Activated CD8-positive, alpha-beta memory T cell treated with anti-CD3 and anti-CD28 coated beads, Interleukin-2, amount 10 ng/mL, durations not matched to agents 7 days and 5 days (primary cell): ENCODE measurements at regions not wholly inside any gene's neighbourhood (a gene's known extent, or its start where the extent isn't known, plus 50 kb on each side); places are given as distances from the start of the nearest gene placed in this dataset.

ENCODE experiments used
- ATAC-seq: fragments of 150-1000 bp; cut with Tn5 transposase; one replicate; pipeline ENCODE4 v1.10.0; 2021; ENCODE audit warnings: moderate library complexity
- CTCF ChIA-PET: fragments of 350-600 bp; sonication (Branson Sonifier 250); formaldehyde crosslinking; loops from one replicate; lab custom pipeline; 2021; ENCODE audit warnings: antibody characterized with exemption; lab: Charles Lee
- DNase-seq: peaks from one replicate; pipeline ENCODE4 v3.0.0-alpha.2; 2020
- H3K27ac Mint-ChIP-seq: one replicate; pipeline ENCODE4 v1.8.0; 2021; ENCODE audit warnings: mild to moderate bottlenecking, mixed read lengths
- H3K27me3 Mint-ChIP-seq: one replicate; pipeline ENCODE4 v1.8.0; 2021; ENCODE audit warnings: mixed read lengths
- H3K36me3 Mint-ChIP-seq: one replicate; pipeline ENCODE4 v1.8.0; 2021; ENCODE audit warnings: mild to moderate bottlenecking, mixed read lengths
- H3K4me1 Mint-ChIP-seq: one replicate; pipeline ENCODE4 v1.8.0; 2021; ENCODE audit warnings: mixed read lengths
- H3K4me3 Mint-ChIP-seq: one replicate; pipeline ENCODE4 v1.8.0; 2021; ENCODE audit warnings: mild to moderate bottlenecking, moderate library complexity, mixed read lengths
- H3K9me3 Mint-ChIP-seq: one replicate; pipeline ENCODE4 v1.8.0; 2022; ENCODE audit warnings: low read depth, mixed read lengths

DNA sequence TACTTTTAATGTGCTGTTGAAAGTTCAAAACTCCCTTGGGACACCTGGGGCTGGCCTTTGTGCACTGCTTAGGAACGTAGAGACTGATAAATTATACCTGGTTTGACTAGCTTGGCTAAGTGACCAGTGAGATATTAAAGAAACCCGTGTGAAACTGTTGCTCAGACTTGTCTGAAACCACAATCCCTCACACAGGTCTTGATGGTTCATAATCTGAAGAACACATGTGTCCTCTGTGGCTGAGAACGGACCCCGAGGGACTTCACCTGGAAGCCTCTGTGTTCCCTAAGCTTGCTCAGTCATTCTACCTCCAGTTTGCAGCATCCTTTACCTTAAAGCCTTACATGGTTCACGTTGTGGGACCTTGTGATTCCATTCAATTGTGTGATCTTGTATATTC, 218.8 kb downstream of the CBLN2 start:
- H3K9me3 Mint-ChIP-seq: peaks cover 9% of the 10 kb centered on the region
- DNase-seq (no peak), ATAC-seq (no peak)
- no peaks in the 10 kb centered on the region for H3K36me3 Mint-ChIP-seq
- H3K27me3 Mint-ChIP-seq: no peaks in the 10 kb centered on the region
- CTCF ChIA-PET: no interaction called here
- no peak overlapping the region for H3K4me3 Mint-ChIP-seq
- H3K27ac Mint-ChIP-seq: no peak overlapping the region
- H3K4me1 Mint-ChIP-seq: no peaks in the 10 kb centered on the region

GRCh38 chr18:72324677-72325076, 219.5 kb downstream of the CBLN2 start:
- Mint-ChIP-seq H3K4me3 (no peak overlapping the region), H3K27ac (no peak overlapping the region), H3K9me3 (peaks cover 8% of the 10 kb centered on the region), H3K27me3 (no peaks in the 10 kb centered on the region), H3K4me1 (no peaks in the 10 kb centered on the region), H3K36me3 (no peaks in the 10 kb centered on the region)
- no peak for DNase-seq
- no peak for ATAC-seq
- CTCF ChIA-PET: no interaction called here

DNA sequence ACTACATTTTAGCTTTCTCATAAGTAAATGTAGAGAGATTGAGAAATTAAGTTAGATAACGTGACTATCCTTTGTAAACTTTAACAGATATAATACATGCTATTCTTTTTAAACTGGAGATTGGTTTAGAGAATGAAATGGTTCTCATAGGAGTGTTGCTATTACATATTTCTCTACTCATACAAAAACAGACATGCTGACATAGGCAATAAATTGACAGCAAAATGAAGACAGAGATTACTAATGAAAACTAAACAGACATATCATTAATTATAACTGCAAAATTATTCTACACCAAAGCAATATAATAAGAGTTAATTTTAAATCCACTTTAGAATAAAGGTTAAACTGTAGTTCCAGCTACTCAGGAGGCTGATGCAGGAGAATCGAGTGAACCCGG, 227.6 kb downstream of the CBLN2 start:
- Mint-ChIP-seq H3K9me3 (peaks cover 13% of the 10 kb centered on the region), H3K4me3 (no peak overlapping the region), H3K27me3 (no peaks in the 10 kb centered on the region), H3K36me3 (no peaks in the 10 kb centered on the region), H3K4me1 (no peaks in the 10 kb centered on the region), H3K27ac (no peak overlapping the region)
- ATAC-seq (no peak), DNase-seq (no peak)
- CTCF ChIA-PET: no interaction called here

GRCh38 chr18:72283148-72283925, 260.8 kb downstream of the CBLN2 start:
- Mint-ChIP-seq H3K27me3 (no peaks in the 10 kb centered on the region), H3K27ac (no peak overlapping the region), H3K4me1 (no peaks in the 10 kb centered on the region), H3K9me3 (peaks cover 4% of the 10 kb centered on the region), H3K4me3 (no peak overlapping the region), H3K36me3 (no peaks in the 10 kb centered on the region)
- DNase-seq (no peak), ATAC-seq (no peak)
- CTCF ChIA-PET: no interaction called here

GRCh38 chr18:72273025-72273424, 271.1 kb downstream of the CBLN2 start:
- H3K27me3 Mint-ChIP-seq: no peaks in the 10 kb centered on the region
- no peaks in the 10 kb centered on the region for H3K36me3 Mint-ChIP-seq
- DNase-seq (no peak), ATAC-seq (no peak)
- H3K9me3 Mint-ChIP-seq: peaks cover 6% of the 10 kb centered on the region
- CTCF ChIA-PET: no interaction called here
- H3K27ac Mint-ChIP-seq: no peak overlapping the region
- H3K4me1 Mint-ChIP-seq: no peaks in the 10 kb centered on the region
- no peak overlapping the region for H3K4me3 Mint-ChIP-seq

- Mint-ChIP-seq H3K4me1 (no peaks in the 10 kb centered on the region), H3K36me3 (no peaks in the 10 kb centered on the region), H3K4me3 (no peak overlapping the region), H3K27ac (no peak overlapping the region), H3K9me3 (peaks cover 10% of the 10 kb centered on the region), H3K27me3 (no peaks in the 10 kb centered on the region)
- DNase-seq (no peak), ATAC-seq (no peak)
- CTCF ChIA-PET: no interaction called here
Observed at GRCh38 chr18:72261590-72261989, 282.6 kb downstream of the CBLN2 start.

GRCh38 chr18:72246076-72246475, 298.1 kb downstream of the CBLN2 start:
- no peak overlapping the region for H3K4me3 Mint-ChIP-seq
- no peak for ATAC-seq

DNA sequence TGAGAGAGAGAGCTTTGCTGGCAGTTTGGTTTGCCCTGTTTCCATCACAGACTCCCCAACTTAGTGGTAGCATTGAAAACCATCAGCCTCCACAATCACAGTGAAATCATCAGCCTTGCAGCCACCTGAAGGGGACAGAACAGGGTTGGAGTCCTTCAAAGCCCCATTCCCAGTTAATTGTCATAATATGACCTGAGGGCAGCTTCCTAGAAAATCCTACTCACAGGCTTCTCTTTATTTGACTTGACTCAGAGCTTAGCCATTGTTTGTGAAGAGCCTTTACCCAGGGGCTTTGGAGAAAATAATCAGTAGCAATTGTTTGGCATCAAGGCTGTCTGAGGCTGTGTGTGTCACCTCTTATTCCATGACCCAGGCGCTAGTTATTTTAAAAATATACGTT, 308.7 kb downstream of the CBLN2 start:
- no peaks in the 10 kb centered on the region for H3K27me3 Mint-ChIP-seq
- no peaks in the 10 kb centered on the region for H3K36me3 Mint-ChIP-seq
- H3K9me3 Mint-ChIP-seq: peaks cover 5% of the 10 kb centered on the region
- CTCF ChIA-PET: no interaction called here
- H3K27ac Mint-ChIP-seq: no peak overlapping the region
- no peaks in the 10 kb centered on the region for H3K4me1 Mint-ChIP-seq
- no peak for DNase-seq
- no peak overlapping the region for H3K4me3 Mint-ChIP-seq
- ATAC-seq: no peak

More at GRCh38 chr18:72246076-72246475, 298.1 kb downstream of the CBLN2 start:
- no peak for DNase-seq
- Mint-ChIP-seq H3K9me3 (peaks cover 6% of the 10 kb centered on the region), H3K4me1 (no peaks in the 10 kb centered on the region), H3K27ac (no peak overlapping the region), H3K27me3 (no peaks in the 10 kb centered on the region), H3K36me3 (no peaks in the 10 kb centered on the region)
- CTCF ChIA-PET: no interaction called here

GRCh38 chr18:72233106-72233505, 311.0 kb downstream of the CBLN2 start:
- ATAC-seq: no peak
- no peak for DNase-seq
- no peaks in the 10 kb centered on the region for H3K27me3 Mint-ChIP-seq
- no peak overlapping the region for H3K4me3 Mint-ChIP-seq
- H3K9me3 Mint-ChIP-seq: peaks cover 5% of the 10 kb centered on the region
- CTCF ChIA-PET: interaction anchor here (0.6 kb wide), 1 partner anchor 425 kb away, joined by 3 read pairs; no protein-coding TSS in a partner anchor
- no peaks in the 10 kb centered on the region for H3K36me3 Mint-ChIP-seq
- no peaks in the 10 kb centered on the region for H3K4me1 Mint-ChIP-seq
- no peak overlapping the region for H3K27ac Mint-ChIP-seq

- CTCF ChIA-PET: no interaction called here
- no peak for DNase-seq
- no peak for ATAC-seq
- Mint-ChIP-seq H3K36me3 (no peaks in the 10 kb centered on the region), H3K27me3 (no peaks in the 10 kb centered on the region), H3K9me3 (peaks cover 5% of the 10 kb centered on the region), H3K27ac (no peak overlapping the region), H3K4me1 (no peaks in the 10 kb centered on the region), H3K4me3 (no peak overlapping the region)
Observed at GRCh38 chr18:72232644-72233043, 311.5 kb downstream of the CBLN2 start.

DNA sequence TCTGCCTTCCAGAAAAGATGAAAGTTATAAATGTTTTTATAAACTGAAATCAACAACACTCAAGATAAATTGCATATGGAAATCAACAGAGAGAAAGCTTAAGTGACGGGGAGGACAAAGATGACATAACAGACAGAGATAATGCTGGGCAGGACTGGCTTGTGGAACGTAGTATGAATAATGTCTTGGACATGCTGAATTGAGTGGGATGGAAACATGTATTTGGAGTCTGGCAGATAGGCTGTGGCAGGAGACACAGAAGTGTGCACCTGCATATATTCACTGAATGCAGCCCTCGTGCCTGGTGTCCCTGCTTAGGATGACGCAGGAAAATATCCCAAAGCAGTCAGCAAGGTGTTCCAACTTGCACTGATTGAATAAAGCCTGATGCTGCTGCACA, 318.2 kb downstream of the CBLN2 start:
- CTCF ChIA-PET: no interaction called here
- Mint-ChIP-seq H3K4me1 (no peaks in the 10 kb centered on the region), H3K36me3 (no peaks in the 10 kb centered on the region)

DNA sequence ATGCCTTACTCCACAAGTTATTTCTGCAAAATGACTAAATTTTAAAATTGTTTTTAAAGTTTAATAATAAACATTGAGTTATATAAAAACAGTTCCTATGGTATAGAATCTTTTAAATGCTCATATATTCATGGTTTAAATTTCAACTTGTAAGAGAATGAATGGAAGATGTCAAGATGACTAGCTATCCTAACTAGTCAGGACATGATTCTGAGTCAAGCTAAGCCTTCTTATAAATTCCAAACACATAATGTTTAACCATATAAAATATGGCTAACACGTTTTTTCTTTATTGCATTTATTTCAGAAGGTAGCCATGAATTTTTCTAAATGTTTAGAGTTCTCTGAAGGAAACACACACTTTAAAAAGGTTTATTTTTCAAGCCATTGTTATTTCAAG, 320.4 kb downstream of the CBLN2 start:
- DNase-seq (no peak), ATAC-seq (no peak)
- Mint-ChIP-seq H3K27ac (no peak overlapping the region), H3K4me1 (no peaks in the 10 kb centered on the region), H3K9me3 (peaks cover 9% of the 10 kb centered on the region), H3K36me3 (no peaks in the 10 kb centered on the region), H3K27me3 (no peaks in the 10 kb centered on the region), H3K4me3 (no peak overlapping the region)
- CTCF ChIA-PET: no interaction called here

More for the DNA sequence above, 318.2 kb downstream of the CBLN2 start:
- Mint-ChIP-seq H3K4me3 (no peak overlapping the region), H3K27me3 (no peaks in the 10 kb centered on the region), H3K9me3 (peaks cover 2% of the 10 kb centered on the region), H3K27ac (no peak overlapping the region)
- ATAC-seq (no peak), DNase-seq (no peak)

DNA sequence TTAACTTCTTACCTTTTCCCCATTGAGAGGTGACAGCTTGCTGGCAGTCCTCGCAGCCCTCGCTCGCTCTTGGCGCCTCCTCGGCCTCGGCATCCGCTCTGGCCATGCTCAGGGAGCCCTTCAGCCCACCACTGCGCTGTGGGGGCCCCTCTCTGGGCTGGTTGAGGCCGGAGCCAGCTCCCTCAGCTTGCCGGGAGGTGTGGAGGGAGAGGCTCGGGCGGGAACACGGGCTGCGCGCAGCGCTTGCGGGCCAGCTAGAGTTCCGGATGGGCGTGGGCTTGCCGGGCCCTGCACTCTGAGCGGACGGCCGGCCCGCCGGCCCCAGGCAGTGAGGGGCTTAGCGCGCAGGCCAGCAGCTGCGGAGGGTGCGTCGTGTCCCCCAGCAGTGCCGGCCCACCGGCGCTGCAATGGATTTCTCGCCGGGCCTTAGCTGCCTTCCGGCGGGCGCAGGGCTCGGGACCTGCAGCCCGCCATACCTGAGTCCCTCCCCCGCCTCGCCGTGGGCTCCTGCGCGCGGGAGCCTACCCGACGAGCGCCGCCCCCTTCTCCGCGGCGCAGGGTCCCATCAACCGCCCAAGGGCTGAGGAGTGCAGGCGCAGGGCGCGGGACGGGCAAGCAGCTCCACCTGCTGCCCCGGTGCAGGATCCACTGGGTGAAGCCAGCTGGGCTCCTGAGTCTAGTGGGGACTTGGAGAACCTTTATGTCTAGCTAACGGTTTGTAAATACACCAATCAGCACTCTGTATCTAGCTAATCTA, 335.0 kb downstream of the CBLN2 start:
- Mint-ChIP-seq H3K27ac (no peak overlapping the region), H3K27me3 (no peaks in the 10 kb centered on the region), H3K4me1 (no peaks in the 10 kb centered on the region), H3K4me3 (no peak overlapping the region), H3K36me3 (no peaks in the 10 kb centered on the region), H3K9me3 (peaks cover 5% of the 10 kb centered on the region)
- CTCF ChIA-PET: no interaction called here
- ATAC-seq (no peak), DNase-seq (no peak)

- CTCF ChIA-PET: no interaction called here
- DNase-seq (no peak), ATAC-seq (no peak)
- Mint-ChIP-seq H3K27me3 (no peaks in the 10 kb centered on the region), H3K27ac (no peak overlapping the region), H3K4me1 (no peaks in the 10 kb centered on the region), H3K9me3 (peaks cover 3% of the 10 kb centered on the region), H3K4me3 (no peak overlapping the region), H3K36me3 (no peaks in the 10 kb centered on the region)
Observed at GRCh38 chr18:72207280-72207679, 336.9 kb downstream of the CBLN2 start.
